Nephron (organoid): ENCODE measurements at regions not wholly inside any gene's neighbourhood (a gene's known extent, or its start where the extent isn't known, plus 50 kb on each side); places are given as distances from the start of the nearest gene placed in this dataset.

Experiments
- H3K27ac Mint-ChIP-seq, 3 experiments: 2 replicates each; pipeline ENCODE4 v1.8.0; 2020; ENCODE audit warnings: mixed read lengths in 3 of 3, mild to moderate bottlenecking in 2 of 3, moderate library complexity in 1 of 3
- H3K27me3 Mint-ChIP-seq: 2 replicates; pipeline ENCODE4 v1.8.0; 2021; ENCODE audit warnings: low read depth, mild to moderate bottlenecking, moderate library complexity, mixed read lengths
- H3K36me3 Mint-ChIP-seq: 2 replicates; pipeline ENCODE4 v1.8.0; 2020; ENCODE audit warnings: low read depth, mixed read lengths
- H3K4me1 Mint-ChIP-seq: 2 replicates; pipeline ENCODE4 v1.8.0; 2020; ENCODE audit warnings: mixed read lengths
- H3K4me3 Mint-ChIP-seq, 3 experiments: 2 replicates each; pipeline ENCODE4 v1.8.0; 2020; ENCODE audit warnings: mild to moderate bottlenecking in 3 of 3, mixed read lengths in 3 of 3, moderate library complexity in 2 of 3
- H3K9me3 Mint-ChIP-seq: 2 replicates; pipeline ENCODE4 v1.8.0; 2020; ENCODE audit warnings: mixed read lengths
- TF ChIP-seq, protein P1 (sequence below), 3 experiments: fragments of 200-600 bp; sonication (generic); IDR thresholded peaks; one replicate each; pipeline ENCODE4 v1.5.0; 2021; ENCODE audit warnings: antibody characterized with exemption in 3 of 3; ENCODE audit not compliant: unreplicated experiment in 3 of 3

- Mint-ChIP-seq H3K4me3 (no peak overlapping the region), H3K36me3 (no peaks in the 10 kb centered on the region), H3K27me3 (no peaks in the 10 kb centered on the region), H3K27ac (peak overlapping the region; percentile 63 to 86 (median 82)), H3K9me3 (no peaks in the 10 kb centered on the region), H3K4me1 (peaks cover 50% of the 10 kb centered on the region)
- TF ChIP-seq, protein P1, sequence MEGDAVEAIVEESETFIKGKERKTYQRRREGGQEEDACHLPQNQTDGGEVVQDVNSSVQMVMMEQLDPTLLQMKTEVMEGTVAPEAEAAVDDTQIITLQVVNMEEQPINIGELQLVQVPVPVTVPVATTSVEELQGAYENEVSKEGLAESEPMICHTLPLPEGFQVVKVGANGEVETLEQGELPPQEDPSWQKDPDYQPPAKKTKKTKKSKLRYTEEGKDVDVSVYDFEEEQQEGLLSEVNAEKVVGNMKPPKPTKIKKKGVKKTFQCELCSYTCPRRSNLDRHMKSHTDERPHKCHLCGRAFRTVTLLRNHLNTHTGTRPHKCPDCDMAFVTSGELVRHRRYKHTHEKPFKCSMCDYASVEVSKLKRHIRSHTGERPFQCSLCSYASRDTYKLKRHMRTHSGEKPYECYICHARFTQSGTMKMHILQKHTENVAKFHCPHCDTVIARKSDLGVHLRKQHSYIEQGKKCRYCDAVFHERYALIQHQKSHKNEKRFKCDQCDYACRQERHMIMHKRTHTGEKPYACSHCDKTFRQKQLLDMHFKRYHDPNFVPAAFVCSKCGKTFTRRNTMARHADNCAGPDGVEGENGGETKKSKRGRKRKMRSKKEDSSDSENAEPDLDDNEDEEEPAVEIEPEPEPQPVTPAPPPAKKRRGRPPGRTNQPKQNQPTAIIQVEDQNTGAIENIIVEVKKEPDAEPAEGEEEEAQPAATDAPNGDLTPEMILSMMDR (IDR thresholded peaks at IDR 0.05; ENCODE audit: unreplicated experiment in 3 of 3), result no peak
Observed at GRCh38 chr12:68455691-68456345, 123.7 kb upstream of the MDM1 start.

- peaks cover 31% of the 10 kb centered on the region for H3K4me1 Mint-ChIP-seq
- no peak overlapping the region for H3K4me3 Mint-ChIP-seq
- H3K36me3 Mint-ChIP-seq, result no peaks in the 10 kb centered on the region
- no peaks in the 10 kb centered on the region for H3K27me3 Mint-ChIP-seq
- H3K27ac Mint-ChIP-seq, result no peak overlapping the region
- TF ChIP-seq, protein P1 (IDR thresholded peaks at IDR 0.05; ENCODE audit: unreplicated experiment in 3 of 3), result no peak
- H3K9me3 Mint-ChIP-seq, result no peaks in the 10 kb centered on the region
Observed at GRCh38 chr12:68458866-68459265, 126.7 kb upstream of the MDM1 start.

DNA sequence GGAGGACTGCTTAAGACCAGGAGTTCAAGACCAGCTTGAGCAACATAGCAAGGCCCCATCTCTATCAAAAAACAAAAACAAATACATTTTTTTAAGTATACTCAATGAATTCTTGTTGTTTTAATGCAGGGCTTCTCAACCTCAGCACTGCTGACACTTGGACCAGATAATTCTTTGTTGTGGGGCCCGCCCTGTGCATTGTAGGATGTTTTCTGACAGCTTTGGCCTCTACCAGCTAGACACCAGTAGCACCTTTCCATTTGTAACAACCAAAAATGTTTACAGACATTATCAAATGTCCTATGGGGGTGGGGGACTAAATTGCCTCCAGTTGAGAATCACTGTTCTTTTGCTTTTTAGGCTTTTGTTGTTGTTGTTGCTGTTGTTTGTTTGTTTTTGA, 128.1 kb upstream of the MDM1 start:
- Mint-ChIP-seq H3K36me3 (no peaks in the 10 kb centered on the region), H3K27me3 (no peaks in the 10 kb centered on the region), H3K9me3 (no peaks in the 10 kb centered on the region), H3K4me3 (no peak overlapping the region), H3K27ac (no peak overlapping the region), H3K4me1 (peaks cover 19% of the 10 kb centered on the region)
- TF ChIP-seq, protein P1 (IDR thresholded peaks at IDR 0.05; ENCODE audit: unreplicated experiment in 3 of 3), result no peak

DNA sequence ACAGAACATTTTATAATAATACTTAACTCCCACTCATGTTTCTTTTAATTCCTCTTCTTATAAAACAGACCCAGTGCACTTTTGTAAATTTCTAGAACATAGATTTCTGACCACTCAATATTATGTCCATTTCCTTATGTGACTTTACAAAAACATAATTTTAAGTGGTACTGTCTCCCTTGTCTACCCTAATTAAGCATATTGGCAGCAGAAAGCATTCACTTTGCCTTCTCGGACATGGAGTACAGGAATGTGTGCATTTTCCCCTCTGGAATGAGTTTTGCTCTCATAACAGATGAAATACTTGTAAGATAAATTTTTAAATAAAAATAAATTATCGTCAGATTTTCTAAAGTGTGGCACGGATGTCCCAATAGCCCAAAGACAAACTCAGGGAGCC, 129.5 kb upstream of the MDM1 start:
- Mint-ChIP-seq H3K27me3 (no peaks in the 10 kb centered on the region), H3K27ac (no peak overlapping the region), H3K36me3 (no peaks in the 10 kb centered on the region), H3K4me1 (peaks cover 5% of the 10 kb centered on the region), H3K9me3 (no peaks in the 10 kb centered on the region), H3K4me3 (no peak overlapping the region)
- TF ChIP-seq, protein P1 (IDR thresholded peaks at IDR 0.05; ENCODE audit: unreplicated experiment in 3 of 3), result no peak

DNA sequence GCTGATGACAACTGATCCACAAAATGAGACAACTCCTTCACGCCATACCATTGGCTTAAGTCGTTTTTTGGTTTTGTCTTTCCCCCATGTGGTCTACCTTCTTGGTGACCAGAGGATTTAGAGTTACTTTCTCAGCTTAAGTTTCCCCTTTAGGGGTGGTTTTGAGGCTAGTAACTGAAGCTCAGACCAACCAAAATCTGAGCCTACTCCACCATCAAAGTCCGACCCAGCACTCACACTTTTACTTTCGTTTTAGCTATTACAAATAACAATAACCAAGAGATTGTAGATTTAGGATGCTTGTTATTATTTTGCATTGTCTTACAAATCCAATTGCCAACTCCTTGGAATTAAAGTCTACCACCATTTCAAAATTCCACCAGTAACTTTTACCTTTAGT, 130.6 kb upstream of the MDM1 start:
- Mint-ChIP-seq H3K36me3 (no peaks in the 10 kb centered on the region), H3K27ac (no peak overlapping the region), H3K4me1 (peaks cover 4% of the 10 kb centered on the region), H3K9me3 (no peaks in the 10 kb centered on the region), H3K27me3 (peaks cover under 1% of the 10 kb centered on the region), H3K4me3 (no peak overlapping the region)
- TF ChIP-seq, protein P1 (IDR thresholded peaks at IDR 0.05; ENCODE audit: unreplicated experiment in 3 of 3), result no peak

- H3K4me3 Mint-ChIP-seq, result no peak overlapping the region
- H3K36me3 Mint-ChIP-seq, result no peaks in the 10 kb centered on the region
- H3K9me3 Mint-ChIP-seq, result no peaks in the 10 kb centered on the region
- TF ChIP-seq, protein P1 (IDR thresholded peaks at IDR 0.05; ENCODE audit: unreplicated experiment in 3 of 3), result no peak
- peaks cover 15% of the 10 kb centered on the region for H3K4me1 Mint-ChIP-seq
- peaks cover 3% of the 10 kb centered on the region for H3K27me3 Mint-ChIP-seq
- H3K27ac Mint-ChIP-seq, result peak overlapping the region in 2 of 3 experiments; percentile 48
Observed at GRCh38 chr12:68465227-68465626, 133.1 kb upstream of the MDM1 start.
